Bronchial epithelial cell (primary cell): ENCODE measurements at regions not wholly inside any gene's neighbourhood (a gene's known extent, or its start where the extent isn't known, plus 50 kb on each side); places are given as distances from the start of the nearest gene placed in this dataset.

Source experiments
- DNase-seq: peaks from one replicate; pipeline ENCODE4 v3.0.0-alpha.2; 2010; ENCODE audit warnings: low read depth
- FAIRE-seq: peaks from 2 replicates; lab custom pipeline; 2011; peaks lifted over from hg19 to GRCh38; lab: Jason Lieb, UNC
- H3K27me3 ChIP-seq: 2 replicates; pipeline ENCODE4 v1.5.1; 2011; ENCODE audit warnings: low read length; ENCODE audit not compliant: control insufficient read depth, insufficient read depth
- H3K36me3 ChIP-seq: 2 replicates; pipeline ENCODE4 v1.5.1; 2011; ENCODE audit warnings: low read length; ENCODE audit not compliant: control insufficient read depth, insufficient read depth
- H3K4me3 ChIP-seq: 2 replicates; pipeline ENCODE4 v1.5.1; 2011; ENCODE audit warnings: mild to moderate bottlenecking, low read depth, low read length, control low read depth
- CTCF ChIP-seq: IDR thresholded peaks from 2 replicates; pipeline ENCODE4 v1.5.1; 2011; ENCODE audit warnings: mild to moderate bottlenecking, moderate library complexity, low read length, control low read depth, inconsistent platforms; ENCODE audit not compliant: insufficient read depth, severe bottlenecking

- H3K27me3 ChIP-seq, result no peaks in the 10 kb centered on the region
- H3K36me3 ChIP-seq, result no peaks in the 10 kb centered on the region
- no peak overlapping the region for H3K4me3 ChIP-seq
- no peak for TF ChIP-seq CTCF
- FAIRE-seq (no peak), DNase-seq (no peak)
Measured at GRCh38 chr4:123916821-123917220, 520.2 kb downstream of the SPRY1 start.

GRCh38 chr4:123919576-123920098 lies 523.0 kb downstream of the SPRY1 start:
- DNase-seq (no peak), FAIRE-seq (no peak)
- Histone ChIP-seq H3K36me3 (no peaks in the 10 kb centered on the region), H3K27me3 (no peaks in the 10 kb centered on the region), H3K4me3 (no peak overlapping the region)
- no peak for TF ChIP-seq CTCF

- Histone ChIP-seq H3K36me3 (no peaks in the 10 kb centered on the region), H3K4me3 (no peak overlapping the region), H3K27me3 (no peaks in the 10 kb centered on the region)
- no peak for FAIRE-seq
- no peak for TF ChIP-seq CTCF
- no peak for DNase-seq
Measured at GRCh38 chr4:123921339-123921738, 524.7 kb downstream of the SPRY1 start.

GRCh38 chr4:123922847-123923246 lies 526.3 kb downstream of the SPRY1 start:
- Histone ChIP-seq H3K4me3 (no peak overlapping the region), H3K27me3 (no peaks in the 10 kb centered on the region), H3K36me3 (no peaks in the 10 kb centered on the region)
- DNase-seq, result peak; percentile 45
- no peak for TF ChIP-seq CTCF
- no peak for FAIRE-seq

GRCh38 chr4:123924536-123924935 lies 527.9 kb downstream of the SPRY1 start:
- TF ChIP-seq CTCF, result no peak
- Histone ChIP-seq H3K4me3 (no peak overlapping the region), H3K27me3 (no peaks in the 10 kb centered on the region), H3K36me3 (no peaks in the 10 kb centered on the region)
- DNase-seq, result peak; percentile 38
- FAIRE-seq, result peak; percentile 68

GRCh38 chr4:123929565-123929964 lies 533.0 kb downstream of the SPRY1 start:
- FAIRE-seq (no peak), DNase-seq (no peak)
- no peak overlapping the region for H3K4me3 ChIP-seq
- no peaks in the 10 kb centered on the region for H3K36me3 ChIP-seq
- no peak for TF ChIP-seq CTCF
- no peaks in the 10 kb centered on the region for H3K27me3 ChIP-seq
